Type B pancreatic cell (in vitro differentiated cells): ENCODE measurements at regions not wholly inside any gene's neighbourhood (a gene's known extent, or its start where the extent isn't known, plus 50 kb on each side); places are given as distances from the start of the nearest gene placed in this dataset.
"Not testable (repeated sequence)": the region's sequence is repeated elsewhere in the genome, so short reads cannot be mapped to it uniquely, and the experiment has no call there.

ENCODE experiments used
- DNase-seq: peaks from one replicate; pipeline ENCODE4 v3.0.0; 2021; ENCODE audit warnings: mixed read lengths; ENCODE audit not compliant: unreplicated experiment; ENCODE audit errors: extremely low spot score
- H3K27ac Mint-ChIP-seq: 2 replicates; pipeline ENCODE4 v1.8.0; 2021; ENCODE audit warnings: mild to moderate bottlenecking, mixed read lengths
- H3K27me3 Mint-ChIP-seq: 2 replicates; pipeline ENCODE4 v1.8.0; 2021; ENCODE audit warnings: mixed read lengths
- H3K36me3 Mint-ChIP-seq: 2 replicates; pipeline ENCODE4 v1.8.0; 2021; ENCODE audit warnings: mixed read lengths
- H3K4me1 Mint-ChIP-seq: one replicate; pipeline ENCODE4 v1.8.0; 2021; ENCODE audit warnings: mixed read lengths; ENCODE audit not compliant: unreplicated experiment
- H3K4me3 Mint-ChIP-seq: 2 replicates; pipeline ENCODE4 v1.8.0; 2021; ENCODE audit warnings: mild to moderate bottlenecking, mixed read lengths
- H3K9me3 Mint-ChIP-seq: 2 replicates; pipeline ENCODE4 v1.8.0; 2021; ENCODE audit warnings: mixed read lengths
- TF ChIP-seq, protein P1 (sequence below): fragments of 200-600 bp; sonication (generic); conservative IDR thresholded peaks from 2 replicates; pipeline ENCODE4 v1.5.0; 2021; ENCODE audit warnings: antibody characterized with exemption, mild to moderate bottlenecking

- Mint-ChIP-seq H3K4me3 (no peak overlapping the region), H3K9me3 (no peaks in the 10 kb centered on the region)
Observed at GRCh38 chr6:147684906-147685305, 176.4 kb downstream of the SAMD5 start.

DNA sequence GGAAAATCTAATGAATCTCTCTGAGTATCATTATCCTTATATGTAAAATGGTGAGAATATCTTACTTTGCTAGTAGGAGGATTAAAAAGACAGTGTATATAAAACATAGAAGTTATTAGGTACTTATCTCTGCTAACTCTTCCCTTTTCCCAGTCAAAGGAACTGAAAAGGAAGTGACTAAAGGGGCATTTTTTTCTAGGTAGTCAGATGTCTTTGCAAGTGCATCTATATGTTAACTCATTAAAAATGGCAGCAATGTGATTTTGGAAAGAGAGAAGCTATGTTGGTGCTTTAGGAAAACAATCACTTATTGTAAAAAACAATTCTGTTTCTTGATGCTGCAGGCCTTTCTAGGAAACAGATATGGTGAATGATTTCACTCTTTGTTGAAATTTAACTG, 180.9 kb downstream of the SAMD5 start:
- H3K4me3 Mint-ChIP-seq, result no peak overlapping the region
- DNase-seq, result no peak
- no peaks in the 10 kb centered on the region for H3K9me3 Mint-ChIP-seq
- no peak overlapping the region for H3K27ac Mint-ChIP-seq
- TF ChIP-seq, protein P1, sequence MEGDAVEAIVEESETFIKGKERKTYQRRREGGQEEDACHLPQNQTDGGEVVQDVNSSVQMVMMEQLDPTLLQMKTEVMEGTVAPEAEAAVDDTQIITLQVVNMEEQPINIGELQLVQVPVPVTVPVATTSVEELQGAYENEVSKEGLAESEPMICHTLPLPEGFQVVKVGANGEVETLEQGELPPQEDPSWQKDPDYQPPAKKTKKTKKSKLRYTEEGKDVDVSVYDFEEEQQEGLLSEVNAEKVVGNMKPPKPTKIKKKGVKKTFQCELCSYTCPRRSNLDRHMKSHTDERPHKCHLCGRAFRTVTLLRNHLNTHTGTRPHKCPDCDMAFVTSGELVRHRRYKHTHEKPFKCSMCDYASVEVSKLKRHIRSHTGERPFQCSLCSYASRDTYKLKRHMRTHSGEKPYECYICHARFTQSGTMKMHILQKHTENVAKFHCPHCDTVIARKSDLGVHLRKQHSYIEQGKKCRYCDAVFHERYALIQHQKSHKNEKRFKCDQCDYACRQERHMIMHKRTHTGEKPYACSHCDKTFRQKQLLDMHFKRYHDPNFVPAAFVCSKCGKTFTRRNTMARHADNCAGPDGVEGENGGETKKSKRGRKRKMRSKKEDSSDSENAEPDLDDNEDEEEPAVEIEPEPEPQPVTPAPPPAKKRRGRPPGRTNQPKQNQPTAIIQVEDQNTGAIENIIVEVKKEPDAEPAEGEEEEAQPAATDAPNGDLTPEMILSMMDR, result no peak
- H3K36me3 Mint-ChIP-seq, result no peaks in the 10 kb centered on the region
- H3K4me1 Mint-ChIP-seq, result peaks cover 17% of the 10 kb centered on the region
- no peaks in the 10 kb centered on the region for H3K27me3 Mint-ChIP-seq

More at GRCh38 chr6:147684906-147685305, 176.4 kb downstream of the SAMD5 start:
- TF ChIP-seq, protein P1, result no peak
- DNase-seq, result no peak
- Mint-ChIP-seq H3K27me3 (no peaks in the 10 kb centered on the region), H3K27ac (no peak overlapping the region), H3K36me3 (no peaks in the 10 kb centered on the region), H3K4me1 (peaks cover 3% of the 10 kb centered on the region)

DNA sequence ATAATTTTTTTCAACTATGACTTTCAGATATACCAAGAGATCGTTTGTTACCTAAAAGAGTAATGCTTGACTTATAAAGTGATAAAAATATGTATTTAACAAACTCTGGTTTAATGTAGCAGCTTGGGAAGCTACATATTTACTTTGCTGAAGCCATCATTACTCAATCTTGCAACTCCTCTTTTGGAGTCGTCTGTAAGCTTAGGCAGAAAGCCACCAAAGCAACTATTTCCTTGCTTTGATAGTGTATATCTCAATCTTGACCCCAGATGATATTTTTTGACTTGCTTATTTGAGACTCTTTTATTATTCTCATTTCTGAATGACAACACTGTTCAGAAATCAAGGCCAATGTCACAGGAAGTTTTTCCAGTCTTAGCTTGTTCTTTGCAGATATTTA, 183.0 kb downstream of the SAMD5 start:
- Mint-ChIP-seq H3K4me3 (no peak overlapping the region), H3K27me3 (no peaks in the 10 kb centered on the region), H3K4me1 (peaks cover 17% of the 10 kb centered on the region), H3K9me3 (no peaks in the 10 kb centered on the region), H3K27ac (no peak overlapping the region), H3K36me3 (no peaks in the 10 kb centered on the region)
- DNase-seq, result no peak
- TF ChIP-seq, protein P1, result no peak

DNA sequence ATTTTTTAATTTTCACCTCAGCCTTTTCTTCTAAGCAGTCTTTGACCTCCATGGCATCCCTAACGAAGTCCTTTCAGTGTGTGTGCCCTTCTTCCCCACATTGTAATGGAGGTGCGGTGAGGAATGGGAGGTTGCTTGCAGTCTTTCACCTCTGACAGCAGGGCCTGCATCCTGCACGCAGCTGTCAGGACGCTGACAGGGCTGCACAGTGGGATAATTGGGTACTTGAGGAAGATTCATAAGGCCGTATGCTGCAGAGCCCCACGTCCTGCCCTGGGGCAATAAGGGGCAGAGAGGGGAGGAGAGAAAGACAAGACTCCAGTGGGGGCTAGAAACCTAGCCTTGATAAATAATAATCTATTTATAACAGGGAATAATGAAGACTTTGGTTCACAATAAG, 184.7 kb downstream of the SAMD5 start:
- no peak for DNase-seq
- Mint-ChIP-seq H3K4me1 (peaks cover 14% of the 10 kb centered on the region), H3K36me3 (no peaks in the 10 kb centered on the region), H3K27me3 (no peaks in the 10 kb centered on the region), H3K27ac (no peak overlapping the region), H3K9me3 (peaks cover under 1% of the 10 kb centered on the region), H3K4me3 (no peak overlapping the region)
- TF ChIP-seq, protein P1, result no peak

DNA sequence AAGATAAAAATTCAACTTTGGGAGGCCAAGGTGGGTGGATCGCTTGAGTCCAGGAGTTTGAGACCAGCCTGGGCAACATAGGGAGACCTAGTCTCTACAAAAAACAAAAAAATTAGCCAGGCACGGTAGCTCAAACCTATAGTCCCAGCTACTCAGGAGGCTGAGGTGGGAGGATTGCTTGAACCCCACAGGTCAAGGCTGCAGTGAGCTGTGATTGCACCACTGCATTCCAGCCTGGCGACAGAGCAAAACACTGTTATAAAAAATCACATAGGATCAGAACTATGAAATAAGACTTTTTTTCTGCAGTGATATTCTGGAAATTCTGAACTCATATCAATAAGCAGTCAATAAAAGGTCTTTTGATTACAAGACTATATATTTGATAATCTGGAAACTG, 186.1 kb downstream of the SAMD5 start:
- not testable (repeated sequence) for H3K27me3 Mint-ChIP-seq
- H3K4me1 Mint-ChIP-seq, result peaks cover 21% of the 10 kb centered on the region

DNA sequence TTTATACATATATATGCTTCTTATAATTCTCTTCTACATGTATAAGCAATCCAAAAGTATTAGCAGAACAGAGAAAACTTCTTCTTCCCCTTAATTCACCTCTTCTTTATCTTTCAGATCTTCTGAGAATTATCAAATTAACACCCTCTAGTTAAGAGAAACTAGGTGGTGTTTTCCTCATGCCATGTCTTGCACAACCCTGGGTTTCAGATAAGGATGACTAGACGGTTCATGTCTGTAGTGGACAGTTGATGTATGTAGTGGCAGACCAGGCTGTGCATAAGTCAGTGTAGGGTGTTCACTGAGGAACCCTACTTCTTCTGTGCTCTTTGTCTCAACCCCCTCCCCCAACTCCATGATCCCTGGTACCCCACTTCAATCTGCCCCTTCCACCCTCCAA, 187.3 kb downstream of the SAMD5 start:
- Mint-ChIP-seq H3K27me3 (no peaks in the 10 kb centered on the region), H3K4me1 (peaks cover 28% of the 10 kb centered on the region), H3K9me3 (peaks cover 5% of the 10 kb centered on the region), H3K4me3 (no peak overlapping the region), H3K36me3 (no peaks in the 10 kb centered on the region), H3K27ac (no peak overlapping the region)
- TF ChIP-seq, protein P1, result no peak
- no peak for DNase-seq

More for the DNA sequence above, 186.1 kb downstream of the SAMD5 start:
- H3K27ac Mint-ChIP-seq, H3K9me3 Mint-ChIP-seq, H3K36me3 Mint-ChIP-seq, H3K4me3 Mint-ChIP-seq, DNase-seq: not testable (repeated sequence)
